HG03565 (cell line): ENCODE measurements at regions not wholly inside any gene's neighbourhood (a gene's known extent, or its start where the extent isn't known, plus 50 kb on each side); places are given as distances from the start of the nearest gene placed in this dataset.
"Not testable (repeated sequence)": the region's sequence is repeated elsewhere in the genome, so short reads cannot be mapped to it uniquely, and the experiment has no call there.

Experiments
- ATAC-seq: cut with Tn5 transposase; IDR thresholded peaks from one replicate; pipeline ENCODE4 v1.9.1; 2021; ENCODE audit warnings: mild to moderate bottlenecking, moderate library complexity; ENCODE audit not compliant: unreplicated experiment

DNA sequence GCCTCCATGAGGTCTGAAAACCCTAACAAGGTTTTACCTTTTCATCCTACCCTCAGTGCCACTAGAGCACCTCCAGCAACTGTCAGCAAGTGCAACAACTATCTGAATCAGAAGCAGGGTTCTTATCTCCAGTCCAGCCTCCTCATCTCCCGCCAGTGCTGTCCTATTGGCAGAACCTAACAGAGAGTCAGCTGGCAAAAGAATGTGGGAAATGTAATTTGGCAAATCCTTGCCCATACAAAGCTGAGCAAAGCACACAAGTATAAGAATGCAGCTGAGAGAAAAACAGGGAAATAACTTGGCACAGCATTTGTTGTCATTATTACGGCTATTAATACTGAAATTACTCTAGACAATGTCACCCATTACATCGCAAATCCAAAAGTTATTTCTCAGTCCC lies 124.2 kb downstream of the ATP6V1G3 start:
- ATAC-seq: no peak

- no peak for ATAC-seq
These were observed 129.2 kb downstream of the ATP6V1G3 start for GRCh38 chr1:198411240-198411639.

DNA sequence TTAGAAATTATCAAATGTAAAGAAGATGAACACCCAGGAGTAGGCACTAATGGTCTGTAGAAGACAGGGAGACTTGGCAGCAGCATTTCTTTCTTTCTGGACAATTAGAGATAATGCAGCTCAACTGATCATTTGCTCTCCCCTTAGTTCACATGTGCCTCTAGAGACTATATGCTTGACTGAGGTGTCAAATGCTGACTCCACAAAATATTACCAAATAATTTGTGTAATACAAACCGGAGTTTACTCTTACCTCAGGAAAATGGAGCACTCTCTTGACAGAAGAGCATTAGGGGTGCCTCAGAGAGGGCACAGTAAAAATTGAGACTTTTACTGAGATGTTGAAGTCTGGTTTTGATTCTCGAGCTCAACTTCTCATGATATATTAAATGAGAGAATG lies 131.8 kb downstream of the ATP6V1G3 start:
- ATAC-seq: no peak

DNA sequence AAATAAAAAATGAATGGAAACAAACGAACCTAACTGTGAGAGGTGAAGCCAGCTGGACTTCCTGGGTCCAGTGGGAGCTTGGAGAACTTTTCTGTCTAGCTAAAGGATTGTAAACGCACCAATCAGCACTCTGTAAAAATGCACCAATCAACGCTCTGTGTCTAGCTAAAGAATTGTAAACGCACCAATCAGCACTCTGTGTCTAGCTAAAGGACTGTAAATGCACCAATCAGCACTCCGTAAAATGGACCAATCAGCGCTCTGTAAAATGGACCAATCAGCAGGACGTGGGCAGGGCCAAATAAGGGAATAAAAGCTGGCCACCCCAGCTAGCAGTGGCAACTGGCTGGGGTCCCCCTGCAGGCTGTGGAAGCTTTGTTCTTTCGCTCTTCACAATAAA lies 135.8 kb downstream of the ATP6V1G3 start:
- not testable (repeated sequence) for ATAC-seq

DNA sequence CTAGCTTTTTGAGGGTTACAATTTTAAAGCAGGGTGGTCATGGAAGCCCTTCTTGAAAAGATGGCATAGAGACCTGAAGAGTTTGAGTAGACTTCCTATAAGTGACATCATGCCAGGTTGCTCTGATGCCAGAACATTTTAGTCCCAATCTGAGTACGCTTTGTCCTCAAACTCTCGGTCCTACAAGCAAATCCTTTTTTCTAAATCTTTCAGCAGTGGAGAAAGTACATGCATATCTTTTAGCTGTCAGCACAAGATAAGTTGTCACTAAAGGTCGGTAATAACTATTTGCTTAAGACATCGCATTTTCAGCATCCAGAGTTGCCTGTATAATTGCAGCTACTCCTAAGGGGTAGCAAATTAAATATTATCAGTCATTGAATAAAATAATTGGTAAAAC lies 140.4 kb downstream of the ATP6V1G3 start:
- no peak for ATAC-seq

- ATAC-seq: no peak
These were observed 141.0 kb downstream of the ATP6V1G3 start for GRCh38 chr1:198399452-198399851.

GRCh38 chr1:198397208-198397808 lies 143.2 kb downstream of the ATP6V1G3 start:
- no peak for ATAC-seq

- ATAC-seq: no peak
These were observed 149.0 kb downstream of the ATP6V1G3 start for GRCh38 chr1:198391393-198392020.

GRCh38 chr1:198387587-198387986 lies 152.9 kb downstream of the ATP6V1G3 start:
- ATAC-seq: no peak

DNA sequence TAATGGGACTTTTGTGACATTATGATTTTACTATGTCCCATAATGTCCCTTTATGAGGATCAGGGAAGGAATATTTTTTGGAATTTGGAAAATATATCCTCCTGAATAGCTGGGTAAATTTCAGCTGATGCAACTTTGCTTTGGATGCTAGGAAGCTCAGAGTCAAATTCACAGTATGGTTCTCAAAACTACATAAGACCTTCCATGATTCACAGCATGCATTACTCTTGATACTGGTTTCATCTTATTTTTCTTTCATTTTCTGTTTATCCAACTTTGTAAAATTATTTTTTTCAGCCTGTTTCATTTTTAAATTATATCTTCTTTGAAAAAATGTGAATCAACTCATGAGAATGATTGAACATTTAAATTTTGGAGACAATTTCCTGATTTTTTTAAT lies 160.2 kb downstream of the ATP6V1G3 start:
- ATAC-seq: no peak

GRCh38 chr1:198377702-198378101 lies 162.8 kb downstream of the ATP6V1G3 start:
- no peak for ATAC-seq

DNA sequence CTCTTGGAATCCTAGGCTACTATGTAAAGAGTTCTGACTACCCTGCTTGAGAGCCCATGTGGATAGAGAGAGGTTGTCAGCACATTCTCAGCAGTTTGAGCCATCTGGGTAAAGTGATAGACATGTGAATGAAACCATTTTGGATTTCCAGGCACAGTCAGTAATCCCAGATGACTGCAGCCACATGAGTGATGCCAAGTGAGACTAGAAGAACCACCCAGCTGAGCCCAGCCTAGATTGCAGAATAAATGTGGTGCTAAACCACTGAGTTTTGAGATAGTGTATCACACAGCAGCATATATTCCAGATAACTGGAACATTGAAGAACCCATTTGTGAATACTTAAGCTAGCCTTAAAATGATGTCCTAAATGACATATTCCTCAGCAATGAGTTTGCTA lies 166.2 kb downstream of the ATP6V1G3 start:
- no peak for ATAC-seq

DNA sequence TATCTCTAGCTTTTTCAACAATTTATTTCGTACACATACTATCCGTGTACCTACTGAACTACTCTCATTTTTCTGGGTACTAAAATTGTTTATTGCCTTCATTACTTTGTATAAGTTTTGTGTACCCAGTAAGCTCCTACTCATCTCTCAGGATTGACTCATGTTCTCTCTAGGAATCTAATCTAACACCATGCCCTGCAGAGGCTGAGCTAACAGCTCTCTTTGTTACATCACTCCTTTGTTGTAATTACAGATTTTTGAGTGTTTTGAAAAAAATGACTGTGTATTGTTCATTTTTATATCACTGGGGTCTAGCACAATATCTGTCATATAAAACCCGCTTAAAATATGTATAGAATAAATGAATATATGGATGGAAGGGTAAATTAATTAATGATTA lies 167.1 kb downstream of the ATP6V1G3 start:
- no peak for ATAC-seq
